Neural cell (in vitro differentiated cells): ENCODE measurements at regions not wholly inside any gene's neighbourhood (a gene's known extent, or its start where the extent isn't known, plus 50 kb on each side); places are given as distances from the start of the nearest gene placed in this dataset.

Source experiments
- H2AFZ ChIP-seq: fragments of 200-600, 300-800 bp; sonication (generic), shearing (Covaris generic); 2 replicates; pipeline ENCODE4 v1.6.0; 2014; ENCODE audit warnings: low read depth, mild to moderate bottlenecking, antibody characterized with exemption, low read length, moderate library complexity
- H3F3A ChIP-seq: fragments of 200-600 bp; shearing (Covaris generic); 2 replicates; pipeline ENCODE4 v1.6.1; 2016; ENCODE audit warnings: mild to moderate bottlenecking, moderate library complexity, mixed read lengths, antibody characterized with exemption, low read length; ENCODE audit not compliant: insufficient read depth, poor library complexity, severe bottlenecking
- H3K27ac ChIP-seq: fragments of 200-600, 300-800 bp; sonication (generic), shearing (Covaris generic); 2 replicates; pipeline ENCODE4 v1.5.1; 2014; ENCODE audit warnings: mild to moderate bottlenecking, low read length, moderate library complexity
- H3K27me3 ChIP-seq: fragments of 300-800, 200-600 bp; sonication (generic), shearing (Covaris generic); 2 replicates; pipeline ENCODE4 v1.6.0; 2014; ENCODE audit warnings: mild to moderate bottlenecking, low read depth, low read length, moderate library complexity; ENCODE audit not compliant: insufficient read depth
- H3K36me3 ChIP-seq: fragments of 300-800, 200-600 bp; sonication (generic), shearing (Covaris generic); 2 replicates; pipeline ENCODE4 v1.5.1; 2014; ENCODE audit warnings: mild to moderate bottlenecking, antibody characterized with exemption, low read length, moderate library complexity; ENCODE audit not compliant: insufficient read depth
- H3K4me2 ChIP-seq: fragments of 300-800, 200-600 bp; sonication (generic), shearing (Covaris generic); 2 replicates; pipeline ENCODE4 v1.6.0; 2014; ENCODE audit warnings: mild to moderate bottlenecking, low read length
- H3K4me3 ChIP-seq: fragments of 300-800, 200-600 bp; sonication (generic), shearing (Covaris generic); 2 replicates; pipeline ENCODE4 v1.5.1; 2014; ENCODE audit warnings: mild to moderate bottlenecking, low read length, moderate library complexity
- H3K79me2 ChIP-seq: fragments of 200-600 bp; shearing (Covaris generic); replicated peaks from 2 replicates; pipeline ENCODE4 v1.6.0; 2014; ENCODE audit warnings: mild to moderate bottlenecking, low read length, moderate library complexity; ENCODE audit not compliant: insufficient read depth
- H3K9ac ChIP-seq: fragments of 300-800, 200-600 bp; sonication (generic), shearing (Covaris generic); 2 replicates; pipeline ENCODE4 v1.6.1; 2016; ENCODE audit warnings: mild to moderate bottlenecking, low read length, mixed read lengths
- H3K9me2 ChIP-seq: fragments of 200-600 bp; shearing (Covaris generic); 2 replicates; pipeline ENCODE4 v1.6.1; 2016; ENCODE audit warnings: mild to moderate bottlenecking, low read length, mixed read lengths; ENCODE audit not compliant: insufficient read depth
- H3K9me3 ChIP-seq: fragments of 200-600, 300-800 bp; sonication (generic), shearing (Covaris generic); 2 replicates; pipeline ENCODE4 v1.6.1; 2016; ENCODE audit warnings: mild to moderate bottlenecking, mixed run types, low read length, moderate library complexity, mixed read lengths
- H4K20me1 ChIP-seq: fragments of 200-600 bp; shearing (Covaris generic); 2 replicates; pipeline ENCODE4 v1.6.1; 2016; ENCODE audit warnings: mild to moderate bottlenecking, mixed run types; ENCODE audit not compliant: insufficient read depth
- CTCF ChIP-seq: fragments of 450-650 bp; IDR thresholded peaks from 2 replicates; pipeline ENCODE4 v1.5.1; 2014; ENCODE audit warnings: antibody characterized with exemption, mild to moderate bottlenecking, moderate library complexity; ENCODE audit not compliant: poor library complexity, severe bottlenecking
- EP300 ChIP-seq: fragments of 450-650 bp; conservative IDR thresholded peaks from 2 replicates; pipeline ENCODE4 v1.6.1; 2014; ENCODE audit warnings: antibody characterized with exemption, mild to moderate bottlenecking, moderate library complexity; ENCODE audit not compliant: poor library complexity, severe bottlenecking
- EZH2 ChIP-seq: fragments of 200-600, 300-800 bp; shearing (Covaris generic), sonication (generic); IDR thresholded peaks from 2 replicates; pipeline ENCODE4 v1.6.1; 2014; ENCODE audit warnings: antibody characterized with exemption, low read length, borderline replicate concordance, mild to moderate bottlenecking; ENCODE audit not compliant: insufficient read depth, poor library complexity, severe bottlenecking
- MXI1 ChIP-seq: fragments of 450-650 bp; conservative IDR thresholded peaks from 2 replicates; pipeline ENCODE4 v1.6.1; 2014; ENCODE audit warnings: antibody characterized with exemption, mild to moderate bottlenecking; ENCODE audit not compliant: poor library complexity, severe bottlenecking
- POLR2AphosphoS5 ChIP-seq: IDR thresholded peaks from 2 replicates; pipeline ENCODE4 v1.6.1; 2012
- RAD21 ChIP-seq: fragments of 450-650 bp; conservative IDR thresholded peaks from 2 replicates; pipeline ENCODE4 v1.6.1; 2014; ENCODE audit warnings: antibody characterized with exemption, mild to moderate bottlenecking, moderate library complexity
- REST ChIP-seq: IDR thresholded peaks from 2 replicates; pipeline ENCODE4 v1.6.1; 2012; ENCODE audit warnings: borderline replicate concordance
- SMC3 ChIP-seq: fragments of 450-650 bp; conservative IDR thresholded peaks from 2 replicates; pipeline ENCODE4 v1.6.1; 2014; ENCODE audit warnings: antibody characterized with exemption, mild to moderate bottlenecking, moderate library complexity; ENCODE audit not compliant: poor library complexity
- TAF1 ChIP-seq: IDR thresholded peaks from 2 replicates; pipeline ENCODE4 v1.6.1; 2012; ENCODE audit warnings: low read depth

- H3K79me2 ChIP-seq, result no peaks in the 10 kb centered on the region
- H3K9me2 ChIP-seq, result no peaks in the 10 kb centered on the region
- no peak overlapping the region for H2AFZ ChIP-seq
- H4K20me1 ChIP-seq, result no peaks in the 10 kb centered on the region
- TF ChIP-seq EZH2 (no peak), REST (no peak), SMC3 (no peak)
- no peak overlapping the region for H3K4me3 ChIP-seq
- H3K4me2 ChIP-seq, result no peak overlapping the region
- H3K27me3 ChIP-seq, result no peaks in the 10 kb centered on the region
- H3K9me3 ChIP-seq, result no peaks in the 10 kb centered on the region
- no peak overlapping the region for H3K27ac ChIP-seq
- H3K36me3 ChIP-seq, result no peaks in the 10 kb centered on the region
- H3K9ac ChIP-seq, result no peak overlapping the region
- no peaks in the 10 kb centered on the region for H3F3A ChIP-seq
Observed at GRCh38 chr16:26729951-26730541, 336.7 kb upstream of the C16orf82 start.

GRCh38 chr16:26731729-26732128 is 335.0 kb upstream of the C16orf82 start:
- H3F3A ChIP-seq, result no peaks in the 10 kb centered on the region
- H3K9ac ChIP-seq, result no peak overlapping the region
- no peaks in the 10 kb centered on the region for H3K27me3 ChIP-seq
- no peak overlapping the region for H3K4me2 ChIP-seq
- no peak overlapping the region for H3K4me3 ChIP-seq
- H2AFZ ChIP-seq, result no peak overlapping the region
- H3K9me2 ChIP-seq, result no peaks in the 10 kb centered on the region
- H3K27ac ChIP-seq, result no peak overlapping the region
- no peaks in the 10 kb centered on the region for H3K36me3 ChIP-seq
- H3K9me3 ChIP-seq, result no peaks in the 10 kb centered on the region
- no peak for TF ChIP-seq MXI1
- TF ChIP-seq RAD21, result no peak
- TF ChIP-seq TAF1, result no peak
- no peak for TF ChIP-seq REST
- TF ChIP-seq SMC3, result no peak
- TF ChIP-seq POLR2AphosphoS5, result no peak
- TF ChIP-seq EZH2, result no peak
- no peak for TF ChIP-seq CTCF
- TF ChIP-seq EP300, result no peak
- no peaks in the 10 kb centered on the region for H4K20me1 ChIP-seq
- no peaks in the 10 kb centered on the region for H3K79me2 ChIP-seq
